MM.1S (cell line): ENCODE measurements at regions not wholly inside any gene's neighbourhood (a gene's known extent, or its start where the extent isn't known, plus 50 kb on each side); places are given as distances from the start of the nearest gene placed in this dataset.
"Not testable (repeated sequence)": the region's sequence is repeated elsewhere in the genome, so short reads cannot be mapped to it uniquely, and the experiment has no call there.

Experiments
- DNase-seq: peaks from one replicate; pipeline ENCODE4 v3.0.0-alpha.2; 2015
- H2AFZ ChIP-seq: fragments of 300-600 bp; sonication (generic); 2 replicates; pipeline ENCODE4 v1.6.0; 2016; ENCODE audit warnings: antibody characterized with exemption, low read length
- H3F3A ChIP-seq: fragments of 300-600 bp; sonication (generic); 2 replicates; pipeline ENCODE4 v1.6.1; 2016; ENCODE audit warnings: mild to moderate bottlenecking, antibody characterized with exemption, low read length, moderate library complexity, mixed read lengths; ENCODE audit not compliant: insufficient read depth
- H3K27ac ChIP-seq: fragments of 300-600 bp; sonication (generic); 2 replicates; pipeline ENCODE4 v1.5.1; 2016; ENCODE audit warnings: mild to moderate bottlenecking, low read length
- H3K27me3 ChIP-seq: fragments of 300-600 bp; sonication (generic); replicated peaks from 2 replicates; pipeline ENCODE4 v1.6.0; 2016; ENCODE audit warnings: low read length; ENCODE audit not compliant: insufficient read depth
- H3K36me3 ChIP-seq: fragments of 300-600 bp; sonication (generic); replicated peaks from 2 replicates; pipeline ENCODE4 v1.6.1; 2016; ENCODE audit warnings: mild to moderate bottlenecking, low read length, mixed read lengths; ENCODE audit not compliant: insufficient read depth
- H3K4me1 ChIP-seq: fragments of 300-600 bp; sonication (generic); 2 replicates; pipeline ENCODE4 v1.6.1; 2016; ENCODE audit warnings: low read length, mixed read lengths
- H3K4me2 ChIP-seq: fragments of 300-600 bp; sonication (generic); 2 replicates; pipeline ENCODE4 v1.6.0; 2016; ENCODE audit warnings: low read depth, low read length
- H3K4me3 ChIP-seq: fragments of 300-600 bp; sonication (generic); 2 replicates; pipeline ENCODE4 v1.5.1; 2016; ENCODE audit warnings: low read length, mixed read lengths
- H3K79me2 ChIP-seq: fragments of 300-600 bp; sonication (generic); 2 replicates; pipeline ENCODE4 v1.6.1; 2016; ENCODE audit warnings: mixed run types, low read length, mixed read lengths
- H3K9ac ChIP-seq: fragments of 300-600 bp; sonication (generic); 2 replicates; pipeline ENCODE4 v1.6.1; 2016; ENCODE audit warnings: low read length, mixed read lengths
- H3K9me2 ChIP-seq: fragments of 300-600 bp; sonication (generic); replicated peaks from 2 replicates; pipeline ENCODE4 v1.6.1; 2016; ENCODE audit warnings: mild to moderate bottlenecking, low read length, mixed read lengths; ENCODE audit not compliant: insufficient read depth
- H3K9me3 ChIP-seq: fragments of 300-600 bp; sonication (generic); replicated peaks from 2 replicates; pipeline ENCODE4 v1.6.1; 2016; ENCODE audit warnings: mild to moderate bottlenecking, low read length, mixed read lengths; ENCODE audit not compliant: insufficient read depth
- H4K20me1 ChIP-seq: fragments of 300-600 bp; sonication (generic); 2 replicates; pipeline ENCODE4 v1.6.1; 2016; ENCODE audit warnings: mild to moderate bottlenecking, low read length, moderate library complexity, mixed read lengths; ENCODE audit not compliant: insufficient read depth
- EZH2 ChIP-seq: fragments of 300-600 bp; sonication (generic); optimal IDR thresholded peaks from 2 replicates; pipeline ENCODE3; 2017; ENCODE audit warnings: low read depth, mild to moderate bottlenecking, antibody characterized with exemption, low read length, mixed read lengths
- EZH2phosphoT487 ChIP-seq: fragments of 300-600 bp; sonication (generic); IDR thresholded peaks from 2 replicates; pipeline ENCODE4 v1.6.1; 2018; ENCODE audit warnings: antibody characterized with exemption, low read length
- TF ChIP-seq, protein P1 (sequence below): fragments of 300-600 bp; sonication (generic); IDR thresholded peaks from 2 replicates; pipeline ENCODE4 v1.5.1; 2016; ENCODE audit warnings: antibody characterized with exemption, low read length, mixed read lengths

DNA sequence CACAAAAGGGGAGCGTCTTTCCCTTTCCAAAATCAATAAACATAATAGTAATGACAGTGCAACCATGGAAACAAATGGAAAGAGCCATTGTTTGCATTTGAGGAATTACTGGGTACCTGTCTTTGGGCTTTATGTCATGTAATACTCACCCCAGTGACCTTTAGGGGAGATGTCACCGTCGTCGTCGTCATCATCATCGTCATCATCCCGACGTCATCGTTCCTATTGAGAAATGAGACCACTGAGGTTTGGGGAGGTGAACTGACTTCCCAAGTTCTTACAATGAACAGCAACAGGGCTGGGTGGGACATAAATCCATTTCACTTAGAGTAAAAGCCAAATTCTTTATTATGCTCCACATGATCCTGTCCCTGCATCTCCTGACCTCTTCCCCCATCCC, 168.9 kb upstream of the KAZN start:
- Histone ChIP-seq H3K9me3 (no peaks in the 10 kb centered on the region), H3K4me1 (no peaks in the 10 kb centered on the region), H3K27ac (no peak overlapping the region), H3F3A (no peaks in the 10 kb centered on the region), H3K36me3 (no peaks in the 10 kb centered on the region), H3K9me2 (no peaks in the 10 kb centered on the region), H4K20me1 (no peaks in the 10 kb centered on the region), H3K4me3 (no peak overlapping the region), H3K27me3 (no peaks in the 10 kb centered on the region), H2AFZ (no peak overlapping the region), H3K79me2 (no peaks in the 10 kb centered on the region), H3K9ac (no peak overlapping the region), H3K4me2 (no peak overlapping the region)
- TF ChIP-seq EZH2phosphoT487 (no peak), EZH2 (no peak)
- TF ChIP-seq, protein P1, sequence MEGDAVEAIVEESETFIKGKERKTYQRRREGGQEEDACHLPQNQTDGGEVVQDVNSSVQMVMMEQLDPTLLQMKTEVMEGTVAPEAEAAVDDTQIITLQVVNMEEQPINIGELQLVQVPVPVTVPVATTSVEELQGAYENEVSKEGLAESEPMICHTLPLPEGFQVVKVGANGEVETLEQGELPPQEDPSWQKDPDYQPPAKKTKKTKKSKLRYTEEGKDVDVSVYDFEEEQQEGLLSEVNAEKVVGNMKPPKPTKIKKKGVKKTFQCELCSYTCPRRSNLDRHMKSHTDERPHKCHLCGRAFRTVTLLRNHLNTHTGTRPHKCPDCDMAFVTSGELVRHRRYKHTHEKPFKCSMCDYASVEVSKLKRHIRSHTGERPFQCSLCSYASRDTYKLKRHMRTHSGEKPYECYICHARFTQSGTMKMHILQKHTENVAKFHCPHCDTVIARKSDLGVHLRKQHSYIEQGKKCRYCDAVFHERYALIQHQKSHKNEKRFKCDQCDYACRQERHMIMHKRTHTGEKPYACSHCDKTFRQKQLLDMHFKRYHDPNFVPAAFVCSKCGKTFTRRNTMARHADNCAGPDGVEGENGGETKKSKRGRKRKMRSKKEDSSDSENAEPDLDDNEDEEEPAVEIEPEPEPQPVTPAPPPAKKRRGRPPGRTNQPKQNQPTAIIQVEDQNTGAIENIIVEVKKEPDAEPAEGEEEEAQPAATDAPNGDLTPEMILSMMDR: no peak
- DNase-seq: no peak

DNA sequence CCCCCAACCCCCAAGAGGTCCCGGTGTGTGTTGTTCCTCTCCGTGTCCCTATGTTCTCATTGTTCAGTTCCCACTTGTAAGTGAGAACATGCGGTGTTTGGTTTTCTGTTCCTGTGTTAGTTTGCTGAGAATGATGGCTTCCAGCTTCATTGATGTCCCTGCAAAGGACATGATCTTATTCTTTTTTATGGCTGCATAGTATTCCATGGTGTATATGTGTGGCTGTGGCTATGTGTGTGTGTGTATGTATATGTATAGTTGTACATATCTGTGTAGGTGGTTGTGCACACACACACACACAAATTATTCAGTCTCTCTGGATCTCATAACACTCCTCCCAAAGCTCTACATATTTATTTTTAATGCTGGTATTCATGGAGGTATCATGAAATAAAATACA, 165.8 kb upstream of the KAZN start:
- H3K9me3 ChIP-seq, H2AFZ ChIP-seq, H3K4me2 ChIP-seq, H3K79me2 ChIP-seq, H3K27ac ChIP-seq, H3K4me1 ChIP-seq, H3K9me2 ChIP-seq, H3K27me3 ChIP-seq, H3K4me3 ChIP-seq, H3K9ac ChIP-seq, DNase-seq, H4K20me1 ChIP-seq, H3F3A ChIP-seq, H3K36me3 ChIP-seq: not testable (repeated sequence)

DNA sequence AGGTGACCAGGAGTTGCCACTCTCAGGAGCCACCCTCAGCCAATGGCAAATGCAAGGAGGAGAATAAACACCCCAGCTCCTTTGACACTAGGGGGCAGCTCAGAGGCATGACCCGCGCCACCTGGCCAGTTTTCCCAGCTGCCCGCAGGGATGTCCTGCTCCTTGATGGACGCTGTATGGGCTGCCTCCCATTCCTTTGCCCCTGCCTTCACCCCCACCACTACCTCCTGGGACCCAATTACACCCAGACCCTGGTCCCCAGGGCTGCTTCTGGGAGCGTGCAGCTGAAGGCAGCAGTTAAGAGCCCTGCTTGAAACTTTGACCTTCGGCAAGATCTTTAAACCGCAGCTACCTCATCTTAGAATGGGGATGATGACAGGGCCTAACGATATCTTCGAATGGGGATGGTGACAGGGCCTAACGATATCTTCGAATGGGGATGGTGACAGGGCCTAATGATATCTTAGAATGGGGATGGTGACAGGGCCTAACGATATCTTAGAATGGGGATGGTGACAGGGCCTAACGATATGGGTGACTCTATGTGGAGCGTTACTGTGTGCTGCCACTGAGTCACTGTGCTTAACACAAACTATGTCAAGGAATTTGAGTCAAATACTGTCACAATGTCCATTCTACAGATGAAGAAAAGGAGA, 163.0 kb upstream of the KAZN start:
- TF ChIP-seq EZH2phosphoT487 (no peak), EZH2 (no peak)
- TF ChIP-seq, protein P1: no peak
- H3K4me3 ChIP-seq: no peak overlapping the region
- H3K4me2 ChIP-seq: no peak overlapping the region
- no peaks in the 10 kb centered on the region for H3K27me3 ChIP-seq
- no peaks in the 10 kb centered on the region for H3F3A ChIP-seq
- no peaks in the 10 kb centered on the region for H3K9me2 ChIP-seq
- H3K9ac ChIP-seq: no peak overlapping the region
- H3K79me2 ChIP-seq: no peaks in the 10 kb centered on the region
- no peaks in the 10 kb centered on the region for H4K20me1 ChIP-seq
- no peak overlapping the region for H2AFZ ChIP-seq
- no peak overlapping the region for H3K27ac ChIP-seq
- DNase-seq: no peak
- H3K4me1 ChIP-seq: no peaks in the 10 kb centered on the region
- H3K36me3 ChIP-seq: no peaks in the 10 kb centered on the region
- no peaks in the 10 kb centered on the region for H3K9me3 ChIP-seq

DNA sequence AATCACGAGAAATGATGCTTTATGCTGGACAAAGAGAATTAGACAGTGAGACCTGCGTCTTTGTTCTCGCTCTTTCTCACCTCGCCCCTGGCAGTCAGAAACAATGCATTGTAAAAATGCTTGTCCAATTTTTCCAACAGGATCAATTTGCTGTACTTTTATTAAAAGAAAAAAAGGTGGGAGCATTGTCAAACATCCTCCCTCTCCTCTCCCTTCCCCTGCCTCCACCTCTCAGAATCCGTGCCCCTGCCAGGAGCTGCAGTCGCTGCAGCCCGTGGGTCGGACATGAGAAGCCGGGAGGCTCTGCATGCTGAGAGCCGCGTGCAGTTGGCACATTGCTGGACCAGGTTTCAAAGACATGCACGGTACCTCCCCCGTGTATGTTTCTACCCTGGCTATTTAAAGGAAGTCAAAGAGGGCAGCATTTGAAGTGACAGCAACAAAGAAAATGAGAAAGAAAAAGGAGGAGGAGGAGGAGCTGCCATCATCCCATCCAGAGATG, 161.0 kb upstream of the KAZN start:
- H3K9me2 ChIP-seq: no peaks in the 10 kb centered on the region
- no peaks in the 10 kb centered on the region for H3K9me3 ChIP-seq
- no peak overlapping the region for H3K4me3 ChIP-seq
- no peak overlapping the region for H2AFZ ChIP-seq
- H3K4me2 ChIP-seq: no peak overlapping the region
- TF ChIP-seq EZH2phosphoT487: no peak
- TF ChIP-seq, protein P1: no peak
- H3K27ac ChIP-seq: no peak overlapping the region
- no peak overlapping the region for H3K9ac ChIP-seq
- no peak for DNase-seq
- H3F3A ChIP-seq: no peaks in the 10 kb centered on the region
- no peaks in the 10 kb centered on the region for H3K27me3 ChIP-seq
- no peaks in the 10 kb centered on the region for H3K36me3 ChIP-seq
- H3K4me1 ChIP-seq: no peaks in the 10 kb centered on the region
- H3K79me2 ChIP-seq: no peaks in the 10 kb centered on the region
- no peaks in the 10 kb centered on the region for H4K20me1 ChIP-seq
